GM12864 (cell line): ENCODE measurements at regions not wholly inside any gene's neighbourhood (a gene's known extent, or its start where the extent isn't known, plus 50 kb on each side); places are given as distances from the start of the nearest gene placed in this dataset.

Experiments
- DNase-seq: peaks from one replicate; pipeline ENCODE4 v3.0.0-alpha.2; 2011; ENCODE audit warnings: low read depth
- H3K4me3 ChIP-seq: 2 replicates; pipeline ENCODE4 v1.5.1; 2011; ENCODE audit warnings: mild to moderate bottlenecking, low read depth, low read length, control low read depth
- CTCF ChIP-seq: IDR thresholded peaks from 2 replicates; pipeline ENCODE4 v1.5.1; 2011; ENCODE audit warnings: low read depth, mild to moderate bottlenecking, moderate library complexity, low read length, control low read depth, inconsistent platforms; ENCODE audit errors: missing control alignments

GRCh38 chr7:49403844-49404243, 369.6 kb upstream of the VWC2 start:
- H3K4me3 ChIP-seq: no peak overlapping the region
- TF ChIP-seq CTCF: no peak
- no peak for DNase-seq

GRCh38 chr7:49407205-49407604, 366.2 kb upstream of the VWC2 start:
- no peak for TF ChIP-seq CTCF
- no peak for DNase-seq
- no peak overlapping the region for H3K4me3 ChIP-seq

- no peak for TF ChIP-seq CTCF
- H3K4me3 ChIP-seq: no peak overlapping the region
- DNase-seq: no peak
Measured at GRCh38 chr7:49417034-49417433, 356.4 kb upstream of the VWC2 start.

- TF ChIP-seq CTCF: no peak
- no peak for DNase-seq
- no peak overlapping the region for H3K4me3 ChIP-seq
Measured at GRCh38 chr7:49418963-49419362, 354.5 kb upstream of the VWC2 start.

GRCh38 chr7:49422564-49422963, 350.9 kb upstream of the VWC2 start:
- DNase-seq: no peak
- no peak for TF ChIP-seq CTCF
- H3K4me3 ChIP-seq: no peak overlapping the region

GRCh38 chr7:49424109-49424508, 349.3 kb upstream of the VWC2 start:
- TF ChIP-seq CTCF: no peak
- no peak overlapping the region for H3K4me3 ChIP-seq
- no peak for DNase-seq

GRCh38 chr7:49425277-49425818, 348.1 kb upstream of the VWC2 start:
- no peak overlapping the region for H3K4me3 ChIP-seq
- no peak for DNase-seq
- no peak for TF ChIP-seq CTCF
